ENCODE measurements at regions not wholly inside any gene's neighbourhood (a gene's known extent, or its start where the extent isn't known, plus 50 kb on each side); places are given as distances from the start of the nearest gene placed in this dataset.

DNA sequence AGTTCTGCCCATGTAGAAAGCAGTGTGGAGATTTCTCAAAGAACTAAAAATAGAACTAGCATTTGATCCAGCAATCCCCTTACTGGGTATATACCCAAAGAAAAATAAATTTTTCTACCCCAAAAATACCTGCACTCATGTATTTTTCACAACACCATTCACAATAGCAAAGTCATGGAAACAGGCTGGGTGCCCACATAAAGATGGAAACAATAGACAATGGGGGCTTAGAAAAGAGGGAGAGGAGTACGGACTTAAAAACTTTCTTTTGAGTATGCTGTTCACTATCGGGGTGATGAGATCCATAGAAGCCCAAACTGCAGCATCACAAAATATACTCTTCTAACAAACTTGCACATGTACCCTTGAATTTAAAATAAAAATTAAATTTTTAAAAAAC, 345.1 kb upstream of the CCDC54 start:
- no peak for DNase-seq (ENCODE audit: low read depth in 2 of 3, low spot score in 2 of 3)

DNA sequence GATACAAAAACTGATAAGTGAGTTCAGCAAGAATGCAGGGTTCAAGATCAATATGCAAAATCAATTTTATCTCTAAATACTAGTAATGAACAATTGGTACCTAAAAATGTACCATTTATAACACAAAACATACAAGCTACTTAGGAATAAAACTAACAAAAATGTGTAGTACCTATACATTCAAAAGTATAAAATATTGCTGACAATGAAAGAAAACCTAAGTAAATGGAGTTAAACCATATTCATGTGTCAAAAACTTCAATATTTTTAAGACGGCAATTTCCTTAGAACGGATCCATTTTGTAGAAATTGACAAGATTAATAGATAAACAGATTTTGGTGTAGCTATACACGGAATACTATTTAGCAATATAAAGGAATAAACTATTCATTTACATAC, 343.1 kb upstream of the CCDC54 start:
- no peak for DNase-seq (ENCODE audit: low read depth in 2 of 3, low spot score in 2 of 3)

- DNase-seq (ENCODE audit: low read depth in 2 of 3, low spot score in 2 of 3) = no peak
These were observed 342.1 kb upstream of the CCDC54 start for GRCh38 chr3:107035176-107035575.

GRCh38 chr3:107044677-107045076, 332.6 kb upstream of the CCDC54 start:
- DNase-seq (ENCODE audit: low read depth in 2 of 3, low spot score in 2 of 3) = no peak

DNA sequence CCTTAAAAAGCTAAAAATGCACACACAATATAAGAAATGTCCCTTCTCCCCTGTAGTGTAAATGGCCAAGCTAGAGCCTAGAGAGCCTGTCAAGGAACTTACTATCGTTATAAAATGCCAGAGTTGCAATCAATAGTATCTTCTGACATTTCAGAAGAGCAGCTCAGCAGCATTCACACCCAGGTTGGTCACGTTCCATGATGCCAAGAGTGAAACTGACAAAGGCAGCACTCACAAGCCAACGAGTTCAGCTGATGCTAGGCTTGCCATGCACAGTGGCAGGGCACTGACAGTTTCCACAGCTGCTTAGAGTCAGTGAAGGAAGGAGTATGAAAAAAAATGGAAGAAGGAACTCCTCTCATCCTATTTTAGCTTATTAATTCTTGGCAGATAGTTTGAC, 331.4 kb upstream of the CCDC54 start:
- no peak for DNase-seq (ENCODE audit: low read depth in 2 of 3, low spot score in 2 of 3)

GRCh38 chr3:107055181-107055942, 321.9 kb upstream of the CCDC54 start:
- DNase-seq (ENCODE audit: low read depth in 2 of 3, low spot score in 2 of 3) = no peak

- DNase-seq (ENCODE audit: low read depth in 2 of 3, low spot score in 2 of 3) = no peak
These were observed 315.8 kb upstream of the CCDC54 start for GRCh38 chr3:107061466-107061865.

DNA sequence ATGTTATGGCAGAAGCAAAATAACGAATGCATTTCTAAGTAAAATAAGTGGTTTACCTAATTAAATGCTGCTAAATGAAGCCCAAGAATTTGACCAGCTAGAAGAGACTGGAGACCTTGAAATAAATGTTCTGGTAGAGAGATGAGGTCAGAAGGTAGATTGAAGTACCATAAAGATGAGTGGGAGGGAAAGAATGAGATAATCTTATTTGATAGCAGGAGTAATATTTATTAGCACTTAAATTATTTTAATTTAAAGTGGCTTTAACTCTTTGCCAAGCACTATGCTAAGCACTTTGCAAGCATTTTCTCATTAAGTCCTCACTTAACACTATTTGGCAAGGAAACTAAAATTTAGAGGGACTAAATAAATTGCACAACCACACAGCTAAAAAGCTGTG, 314.9 kb upstream of the CCDC54 start:
- DNase-seq (ENCODE audit: low read depth in 2 of 3, low spot score in 2 of 3) = no peak

GRCh38 chr3:107062787-107063186, 314.5 kb upstream of the CCDC54 start:
- no peak for DNase-seq (ENCODE audit: low read depth in 2 of 3, low spot score in 2 of 3)

DNA sequence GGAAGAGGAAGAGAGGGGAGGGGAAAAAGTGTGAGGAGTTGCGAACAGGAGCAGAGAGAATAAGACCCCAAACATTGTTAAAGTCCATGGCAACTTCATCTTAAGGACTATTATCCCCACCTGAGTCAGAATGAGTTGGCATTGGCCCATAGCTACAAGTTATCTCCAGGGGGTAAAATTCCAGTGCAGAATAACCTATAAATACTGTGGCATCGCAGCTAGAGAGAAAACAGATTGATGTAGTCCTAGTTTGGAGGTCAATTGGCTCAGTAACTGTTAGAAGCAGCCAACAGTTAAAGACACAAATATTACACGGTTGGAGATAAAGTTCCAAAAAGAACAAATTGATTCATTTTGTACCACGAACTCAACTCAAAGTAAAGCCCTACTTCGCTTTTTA, 313.9 kb upstream of the CCDC54 start:
- no peak for DNase-seq (ENCODE audit: low read depth in 2 of 3, low spot score in 2 of 3)

- peak; percentile 17 to 51 (median 33) for DNase-seq (ENCODE audit: low read depth in 2 of 3, low spot score in 2 of 3)
These were observed 312.7 kb upstream of the CCDC54 start for GRCh38 chr3:107064405-107065060.

- DNase-seq (ENCODE audit: low read depth in 2 of 3, low spot score in 2 of 3) = peak in 1 of 3 experiments; percentile 0
These were observed 312.0 kb upstream of the CCDC54 start for GRCh38 chr3:107065094-107065861.

- no peak for DNase-seq (ENCODE audit: low read depth in 2 of 3, low spot score in 2 of 3)
These were observed 309.8 kb upstream of the CCDC54 start for GRCh38 chr3:107067421-107067820.

DNA sequence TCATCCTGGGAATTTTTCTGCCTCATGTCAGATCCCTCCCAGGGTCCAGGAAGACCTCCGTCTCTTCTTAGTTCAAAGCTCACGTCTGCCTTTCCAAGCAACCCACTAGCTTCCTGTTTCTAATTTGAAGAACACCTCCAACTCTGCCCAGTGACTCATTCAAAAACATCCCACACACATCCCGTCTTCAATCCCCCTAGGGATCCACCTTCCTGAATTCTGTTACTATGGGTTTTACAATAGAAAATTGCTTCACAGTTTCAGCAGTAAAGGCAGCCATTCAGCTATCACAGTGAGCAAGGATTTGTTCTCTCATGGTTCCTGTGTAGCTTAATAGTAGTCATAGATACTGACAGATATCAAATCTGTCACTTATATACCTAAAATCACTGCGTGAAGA, 308.3 kb upstream of the CCDC54 start:
- no peak for DNase-seq (ENCODE audit: low read depth in 2 of 3, low spot score in 2 of 3)

DNA sequence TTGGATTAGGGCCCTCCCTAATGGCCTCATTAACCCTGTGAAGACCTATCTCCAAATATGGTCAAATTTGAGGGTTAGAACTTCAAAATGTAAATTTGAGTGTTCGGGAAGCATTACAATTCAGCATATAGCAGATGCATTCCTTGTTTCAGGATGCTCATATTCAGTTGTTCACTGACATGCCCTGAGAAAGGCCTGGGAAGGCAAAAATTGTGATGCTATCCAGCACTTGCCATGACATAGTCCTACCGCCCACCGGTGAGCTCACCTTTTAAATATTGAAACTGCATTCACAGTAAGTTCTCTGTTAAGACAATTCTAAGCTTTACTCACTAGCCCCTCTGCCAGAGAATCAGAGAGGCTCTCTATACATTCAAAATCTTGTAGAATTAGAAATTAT, 300.3 kb upstream of the CCDC54 start:
- no peak for DNase-seq (ENCODE audit: low read depth in 2 of 3, low spot score in 2 of 3)

GRCh38 chr3:107077391-107077790, 299.8 kb upstream of the CCDC54 start:
- no peak for DNase-seq (ENCODE audit: low read depth in 2 of 3, low spot score in 2 of 3)

DNA sequence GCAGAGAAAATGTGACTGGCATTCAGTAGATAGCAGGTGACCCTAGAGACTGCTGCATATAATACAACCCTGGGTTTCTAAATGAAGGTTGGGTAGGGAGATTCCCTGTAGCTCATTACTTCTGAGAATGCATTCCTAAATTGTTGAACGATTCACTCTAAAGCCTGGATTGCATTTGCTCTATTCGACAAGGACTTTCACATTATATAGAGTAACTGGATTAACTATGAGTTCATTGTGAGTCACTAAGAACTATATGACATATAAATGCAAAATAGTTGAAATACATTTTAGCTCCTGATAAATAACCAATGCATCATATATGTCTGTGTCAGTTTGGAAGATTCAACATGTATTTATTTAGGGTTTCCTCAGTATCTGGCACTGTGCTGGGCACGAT, 294.7 kb upstream of the CCDC54 start:
- DNase-seq (ENCODE audit: low read depth in 2 of 3, low spot score in 2 of 3) = no peak

DNA sequence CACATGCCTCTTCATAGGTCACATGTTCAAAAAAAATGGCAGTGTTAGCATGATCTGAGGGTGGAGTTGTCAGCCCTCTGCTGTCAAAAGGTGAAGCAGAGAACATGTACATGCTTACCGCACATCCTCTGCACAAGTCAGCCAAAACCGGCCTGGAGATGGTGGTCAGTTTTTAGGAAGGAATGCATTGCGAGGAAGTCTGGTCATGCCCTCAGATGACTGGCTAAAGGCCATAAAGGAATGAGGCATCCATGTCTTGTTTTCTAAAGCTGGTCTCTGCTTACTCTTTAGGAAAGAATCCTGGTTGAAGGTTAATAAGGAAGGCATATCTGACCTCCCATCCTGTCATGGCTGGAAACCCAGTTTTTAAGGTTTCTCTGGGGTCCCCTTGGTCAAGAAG, 292.0 kb upstream of the CCDC54 start:
- no peak for DNase-seq (ENCODE audit: low read depth in 2 of 3, low spot score in 2 of 3)

DNA sequence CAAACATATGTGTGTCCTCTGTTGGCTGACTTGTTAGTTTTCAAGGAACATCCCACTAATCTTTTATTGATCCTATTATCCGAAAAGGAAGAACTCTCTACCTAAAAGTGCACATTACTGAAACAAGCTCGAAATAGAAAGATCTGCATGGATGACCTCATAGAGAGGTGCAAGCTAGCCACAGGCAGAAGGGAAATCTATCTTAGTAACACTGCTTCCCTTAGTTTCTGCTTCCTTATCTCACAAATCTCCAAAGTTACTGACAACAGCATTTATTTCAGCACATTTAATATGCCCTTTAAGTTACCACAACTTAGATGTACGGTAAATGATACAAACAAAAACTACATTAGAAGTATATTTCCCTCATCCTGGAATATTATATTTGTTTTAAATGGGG, 285.1 kb upstream of the CCDC54 start:
- no peak for DNase-seq (ENCODE audit: low read depth in 2 of 3, low spot score in 2 of 3)

DNA sequence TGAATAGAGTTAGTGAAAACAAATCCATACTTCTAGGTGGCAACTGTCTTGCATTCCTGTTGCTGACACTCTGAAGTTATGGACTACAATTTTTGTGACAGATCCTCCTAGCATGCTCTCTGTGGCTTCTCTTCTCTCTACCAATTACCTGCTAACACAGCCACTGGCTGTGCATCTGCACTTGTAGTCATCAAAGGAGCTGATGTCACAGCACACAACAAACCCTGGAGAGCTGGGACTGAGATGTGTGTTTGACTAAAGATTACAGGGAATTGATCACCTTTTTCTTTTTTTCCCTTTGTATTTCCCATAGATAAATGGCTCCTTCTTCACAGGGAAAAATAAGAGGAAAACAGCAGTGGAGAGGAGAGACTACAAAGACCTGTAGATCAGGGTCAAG, 278.4 kb upstream of the CCDC54 start:
- no peak for DNase-seq (ENCODE audit: low read depth in 2 of 3, low spot score in 2 of 3)

DNA sequence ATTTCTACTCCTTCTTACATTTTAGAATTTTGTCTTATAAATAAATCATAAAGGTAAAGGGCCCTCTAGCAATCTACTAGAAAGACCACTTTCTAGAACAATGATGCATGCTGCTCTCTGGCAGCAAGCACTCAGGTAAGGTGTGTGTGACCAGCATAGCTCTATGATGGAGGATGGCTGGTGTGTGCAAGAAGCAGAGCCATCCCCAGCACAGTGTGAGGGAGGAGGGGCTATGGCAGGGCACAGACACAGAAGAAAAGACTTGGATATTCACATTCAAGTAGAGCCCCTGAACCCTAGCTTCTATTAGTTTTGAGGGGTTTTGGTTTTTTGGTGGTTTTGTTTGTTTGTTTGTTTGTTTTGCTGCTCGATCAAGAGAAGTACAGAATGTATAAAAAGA, 277.1 kb upstream of the CCDC54 start:
- DNase-seq (ENCODE audit: low read depth in 2 of 3, low spot score in 2 of 3) = no peak

- no peak for DNase-seq (ENCODE audit: low read depth in 2 of 3, low spot score in 2 of 3)
These were observed 276.7 kb upstream of the CCDC54 start for GRCh38 chr3:107100573-107100972.
